Mesenchymal stem cell (in vitro differentiated cells and primary cell): ENCODE measurements at regions not wholly inside any gene's neighbourhood (a gene's known extent, or its start where the extent isn't known, plus 50 kb on each side); places are given as distances from the start of the nearest gene placed in this dataset.

Experiments used
- DNase-seq: peaks from one replicate; pipeline ENCODE4 v3.0.0-alpha.2; 2013
- H2AFZ ChIP-seq: one replicate; pipeline ENCODE4 v1.6.1; 2013; ENCODE audit warnings: low read depth, mild to moderate bottlenecking, control low read depth, inconsistent platforms, low read length, moderate library complexity
- H2AK5ac ChIP-seq: 2 replicates; pipeline ENCODE4 v1.6.1; 2013; ENCODE audit warnings: low read length, moderate library complexity, mild to moderate bottlenecking, inconsistent platforms; ENCODE audit not compliant: severe bottlenecking
- H2BK120ac ChIP-seq: one replicate; pipeline ENCODE4 v1.6.1; 2013; ENCODE audit warnings: low read depth, mild to moderate bottlenecking, inconsistent platforms, low read length, moderate library complexity
- H2BK12ac ChIP-seq, 2 experiments: one replicate each; pipeline ENCODE4 v1.6.1; 2013; ENCODE audit warnings: inconsistent platforms in 2 of 2, low read length in 2 of 2, mild to moderate bottlenecking in 2 of 2, moderate library complexity in 2 of 2, control low read depth in 1 of 2
- H2BK15ac ChIP-seq: one replicate; pipeline ENCODE4 v1.6.1; 2013; ENCODE audit warnings: mild to moderate bottlenecking, low read depth, inconsistent platforms; ENCODE audit not compliant: poor library complexity, severe bottlenecking
- H2BK5ac ChIP-seq: 2 replicates; pipeline ENCODE4 v1.6.1; 2013; ENCODE audit warnings: low read depth, mild to moderate bottlenecking, low read length, control low read depth, inconsistent platforms; ENCODE audit not compliant: poor library complexity, severe bottlenecking
- H3K14ac ChIP-seq, 2 experiments: one replicate each; pipeline ENCODE4 v1.6.1; 2013; ENCODE audit warnings: inconsistent platforms in 2 of 2, low read length in 2 of 2, control low read depth in 1 of 2, mild to moderate bottlenecking in 1 of 2, moderate library complexity in 1 of 2
- H3K18ac ChIP-seq, 2 experiments: one replicate each; pipeline ENCODE4 v1.6.1; 2013; ENCODE audit warnings: inconsistent platforms in 2 of 2, low read length in 2 of 2, control low read depth in 1 of 2, low read depth in 1 of 2, mild to moderate bottlenecking in 1 of 2
- H3K23ac ChIP-seq, 2 experiments: one replicate each; pipeline ENCODE4 v1.6.1; 2013; ENCODE audit warnings: inconsistent platforms in 2 of 2, low read length in 2 of 2, mild to moderate bottlenecking in 2 of 2, moderate library complexity in 2 of 2, control low read depth in 1 of 2
- H3K27ac ChIP-seq: 2 replicates; pipeline ENCODE4 v1.5.1; 2013; ENCODE audit warnings: mild to moderate bottlenecking, moderate library complexity, low read length, control low read depth, inconsistent platforms; ENCODE audit not compliant: poor library complexity, severe bottlenecking
- H3K27me3 ChIP-seq, 2 experiments: 2 replicates each; pipeline versions ENCODE4 v1.6.1 to v1.7.0; 2013; ENCODE audit warnings: low read length in 2 of 2, mild to moderate bottlenecking in 2 of 2, moderate library complexity in 2 of 2, control low read depth in 1 of 2, inconsistent platforms in 1 of 2; ENCODE audit not compliant: control insufficient read depth in 1 of 2, insufficient read depth in 1 of 2
- H3K36me3 ChIP-seq, 2 experiments: 2 replicates each; pipeline versions ENCODE4 v1.6.1 to v1.7.0; 2013; ENCODE audit warnings: low read length in 2 of 2, control low read depth in 1 of 2, inconsistent platforms in 1 of 2, low read depth in 1 of 2, mild to moderate bottlenecking in 1 of 2; ENCODE audit not compliant: insufficient read depth in 2 of 2, control insufficient read depth in 1 of 2
- H3K4ac ChIP-seq, 2 experiments: one replicate each; pipeline ENCODE4 v1.6.1; 2013; ENCODE audit warnings: inconsistent platforms in 2 of 2, low read length in 2 of 2, mild to moderate bottlenecking in 2 of 2, moderate library complexity in 2 of 2, control low read depth in 1 of 2, low read depth in 1 of 2
- H3K4me1 ChIP-seq: 2 replicates; pipeline ENCODE4 v1.6.1; 2013; ENCODE audit warnings: low read depth, low read length, control low read depth; ENCODE audit not compliant: control insufficient read depth, insufficient read depth
- H3K4me2 ChIP-seq: 2 replicates; pipeline ENCODE4 v1.6.1; 2013; ENCODE audit warnings: low read length, mild to moderate bottlenecking, inconsistent platforms; ENCODE audit not compliant: poor library complexity, severe bottlenecking
- H3K4me3 ChIP-seq, 2 experiments: 2 replicates each; pipeline versions ENCODE4 v1.5.1 to v1.7.0; 2013; ENCODE audit warnings: low read length in 2 of 2, mild to moderate bottlenecking in 2 of 2, control low read depth in 1 of 2, low read depth in 1 of 2; ENCODE audit not compliant: insufficient read depth in 1 of 2
- H3K79me1 ChIP-seq: replicated peaks from 2 replicates; pipeline ENCODE4 v1.6.1; 2013; ENCODE audit warnings: mild to moderate bottlenecking, control low read depth, low read length, inconsistent platforms; ENCODE audit not compliant: poor library complexity, severe bottlenecking
- H3K9ac ChIP-seq: 2 replicates; pipeline ENCODE4 v1.7.0; 2013; ENCODE audit warnings: mild to moderate bottlenecking, low read length, moderate library complexity
- H3K9me3 ChIP-seq: 2 replicates; pipeline ENCODE4 v1.7.0; 2013; ENCODE audit warnings: mild to moderate bottlenecking, low read length; ENCODE audit not compliant: control insufficient read depth
- H4K8ac ChIP-seq: one replicate; pipeline ENCODE4 v1.6.1; 2013; ENCODE audit warnings: inconsistent platforms, mild to moderate bottlenecking, low read length, moderate library complexity
- H4K91ac ChIP-seq: one replicate; pipeline ENCODE4 v1.6.1; 2013; ENCODE audit warnings: mild to moderate bottlenecking, low read length, inconsistent platforms
- WGBS: methylation state at CpG from one replicate; pipeline ENCODE4 v1.1.7; 2013; ENCODE audit warnings: mixed read lengths; 5-methylcytosine and 5-hydroxymethylcytosine counted together

DNA sequence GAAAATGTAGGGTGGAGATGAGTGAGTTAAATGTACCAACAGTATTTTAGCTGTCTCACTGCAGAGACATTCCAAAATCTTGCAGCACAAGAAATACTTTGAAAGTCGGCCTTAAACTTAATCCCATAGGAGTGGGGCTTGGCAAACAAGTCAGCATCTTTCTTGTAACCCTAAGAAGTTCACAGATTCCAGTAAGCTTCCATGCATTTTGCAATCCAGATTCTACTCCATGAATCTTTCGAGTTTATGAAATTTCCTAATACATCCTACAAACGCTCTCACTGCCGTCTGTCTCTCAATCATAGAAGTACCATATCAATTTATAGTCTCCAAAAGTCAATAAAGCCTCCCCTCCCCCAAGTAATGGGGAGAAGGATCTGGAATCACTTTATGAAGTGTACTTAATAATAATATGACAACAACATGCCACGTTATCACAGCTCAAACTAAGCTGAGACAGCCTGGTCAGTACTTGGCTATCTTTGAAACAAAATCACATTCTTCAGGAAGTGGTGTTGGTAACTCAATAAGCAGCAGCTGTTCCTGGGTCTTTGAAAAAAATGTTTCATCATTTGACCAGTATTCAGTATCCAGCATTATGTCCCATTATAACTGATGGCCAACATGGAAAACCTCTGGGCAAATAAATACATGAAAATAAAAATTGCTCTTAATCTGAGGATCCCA, 317.4 kb upstream of the RUNX1 start:
- no peaks in the 10 kb centered on the region for H3K9me3 ChIP-seq
- no peak overlapping the region for H4K91ac ChIP-seq
- peak overlapping the region in 1 of 2 experiments; percentile 10 for H3K4me3 ChIP-seq
- no peak overlapping the region for H3K4ac ChIP-seq
- no peak overlapping the region for H3K18ac ChIP-seq
- H2BK120ac ChIP-seq, result no peak overlapping the region
- H3K27me3 ChIP-seq, result no peaks in the 10 kb centered on the region
- no peak overlapping the region for H2BK15ac ChIP-seq
- no peak overlapping the region for H2AK5ac ChIP-seq
- no peak overlapping the region for H3K27ac ChIP-seq
- H2AFZ ChIP-seq, result no peak overlapping the region
- no peaks in the 10 kb centered on the region for H3K36me3 ChIP-seq
- H3K14ac ChIP-seq, result no peak overlapping the region
- H3K4me2 ChIP-seq, result no peak overlapping the region
- peak; percentile 35 for DNase-seq
- 71% methylated on average over 3 of the region's 5 CpGs for WGBS
- H3K9ac ChIP-seq, result peak overlapping the region; percentile 76
- H3K79me1 ChIP-seq, result no peaks in the 10 kb centered on the region
- no peak overlapping the region for H3K23ac ChIP-seq
- no peak overlapping the region for H2BK5ac ChIP-seq
- H2BK12ac ChIP-seq, result no peak overlapping the region
- H4K8ac ChIP-seq, result no peak overlapping the region
- no peaks in the 10 kb centered on the region for H3K4me1 ChIP-seq

DNA sequence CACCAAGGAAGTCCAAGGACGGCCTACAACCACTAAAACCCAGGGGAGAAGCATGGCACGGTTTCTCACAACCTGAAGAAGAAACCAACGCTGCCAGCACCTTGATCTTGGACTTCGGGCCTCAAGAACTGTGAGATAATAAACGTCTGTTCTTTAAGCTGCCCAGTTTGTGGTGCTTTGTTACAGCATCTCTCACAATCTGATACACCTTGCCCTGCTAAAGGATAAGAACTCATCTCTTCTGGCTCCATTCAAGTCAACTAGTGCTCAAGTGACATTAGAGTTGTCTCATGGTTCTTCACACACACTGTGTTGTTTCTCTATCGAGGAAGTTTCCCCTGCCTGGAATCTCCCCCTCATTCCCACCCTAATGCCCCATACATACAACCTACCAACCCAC, 314.4 kb upstream of the RUNX1 start:
- Histone ChIP-seq H2BK120ac (no peak overlapping the region), H3K27me3 (no peaks in the 10 kb centered on the region), H3K14ac (no peak overlapping the region), H3K18ac (no peak overlapping the region), H3K23ac (no peak overlapping the region), H3K9ac (no peak overlapping the region), H3K79me1 (no peaks in the 10 kb centered on the region), H3K9me3 (no peaks in the 10 kb centered on the region), H3K4me2 (no peak overlapping the region), H2AK5ac (no peak overlapping the region), H4K91ac (no peak overlapping the region), H4K8ac (no peak overlapping the region), H3K4me3 (no peak overlapping the region), H2BK5ac (no peak overlapping the region), H2BK12ac (peak overlapping the region in 1 of 2 experiments; percentile 25), H3K36me3 (no peaks in the 10 kb centered on the region), H2AFZ (no peak overlapping the region), H3K27ac (no peak overlapping the region), H2BK15ac (no peak overlapping the region), H3K4ac (no peak overlapping the region), H3K4me1 (no peaks in the 10 kb centered on the region)
- no peak for DNase-seq
- WGBS, result 95% methylated on average over 6 of the region's 6 CpGs

DNA sequence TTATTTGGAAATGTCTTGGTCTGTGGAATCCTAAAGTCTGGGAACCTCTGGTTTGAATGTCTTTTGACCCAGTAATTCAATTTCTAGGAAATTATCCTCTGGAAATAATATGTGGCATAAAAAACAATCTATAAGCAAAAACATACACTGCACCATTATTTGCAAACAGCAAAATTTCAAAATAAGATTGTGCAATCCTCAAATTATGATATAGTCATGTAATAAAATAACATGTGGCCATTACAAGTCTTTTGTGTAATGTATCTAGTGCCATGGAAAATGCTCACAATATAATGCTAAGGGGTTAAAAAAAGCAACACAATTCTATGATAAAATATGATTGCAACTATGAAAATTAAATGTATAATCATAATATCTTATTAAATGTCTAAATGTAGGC, 312.9 kb upstream of the RUNX1 start:
- Histone ChIP-seq H3K27ac (no peak overlapping the region), H4K8ac (no peak overlapping the region), H3K4me2 (no peak overlapping the region), H3K4me1 (no peaks in the 10 kb centered on the region), H3K23ac (no peak overlapping the region), H2BK5ac (no peak overlapping the region), H3K9ac (no peak overlapping the region), H3K9me3 (no peaks in the 10 kb centered on the region), H3K18ac (no peak overlapping the region), H3K14ac (no peak overlapping the region), H2BK120ac (no peak overlapping the region), H2BK15ac (no peak overlapping the region), H2AK5ac (no peak overlapping the region), H3K27me3 (no peaks in the 10 kb centered on the region), H3K79me1 (no peaks in the 10 kb centered on the region), H3K36me3 (no peaks in the 10 kb centered on the region), H3K4ac (no peak overlapping the region), H4K91ac (no peak overlapping the region), H3K4me3 (no peak overlapping the region), H2AFZ (no peak overlapping the region), H2BK12ac (no peak overlapping the region)
- no peak for DNase-seq

DNA sequence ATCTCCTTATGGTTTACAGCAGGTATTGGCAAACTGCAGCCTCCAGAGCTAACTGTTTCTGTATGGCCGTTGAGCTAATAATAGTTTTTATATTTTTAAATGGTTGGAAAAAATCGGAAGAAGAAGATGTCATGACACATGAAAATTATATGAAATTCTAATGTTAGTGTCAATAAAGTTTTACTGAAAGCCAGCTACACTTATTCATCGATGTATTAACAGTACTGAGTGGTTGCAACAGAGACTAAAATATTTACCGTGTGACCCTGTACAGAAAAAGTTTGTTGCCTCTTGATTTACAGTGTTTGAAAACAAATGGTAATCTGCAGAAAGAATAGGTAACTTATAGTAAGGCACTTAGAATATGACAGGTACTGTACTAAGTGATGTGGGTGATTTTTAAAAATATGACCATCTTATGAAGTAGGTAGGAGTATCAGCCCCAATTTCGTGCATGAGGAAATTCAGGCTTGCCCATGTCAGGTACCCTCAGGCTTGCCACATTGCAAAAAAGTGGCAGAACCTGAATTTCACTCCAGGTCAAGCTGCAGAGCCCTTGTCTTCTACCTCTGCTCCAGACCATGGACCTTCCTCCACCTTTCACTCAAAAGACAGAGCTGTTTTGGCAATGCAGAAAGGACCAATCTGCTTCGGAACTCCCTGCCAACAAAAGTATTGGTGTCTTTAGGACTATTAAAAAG, 311.9 kb upstream of the RUNX1 start:
- H4K91ac ChIP-seq, result no peak overlapping the region
- no peak overlapping the region for H2BK120ac ChIP-seq
- H3K36me3 ChIP-seq, result no peaks in the 10 kb centered on the region
- no peak overlapping the region for H3K4ac ChIP-seq
- no peak overlapping the region for H4K8ac ChIP-seq
- no peaks in the 10 kb centered on the region for H3K27me3 ChIP-seq
- no peak overlapping the region for H3K14ac ChIP-seq
- 87% methylated on average over 5 of the region's 6 CpGs for whole genome bisulfite sequencing
- peak overlapping the region in 1 of 2 experiments; percentile 23 for H2BK12ac ChIP-seq
- H3K4me1 ChIP-seq, result no peaks in the 10 kb centered on the region
- no peak overlapping the region for H2AK5ac ChIP-seq
- H3K9me3 ChIP-seq, result no peaks in the 10 kb centered on the region
- H3K4me3 ChIP-seq, result no peak overlapping the region
- H2BK5ac ChIP-seq, result no peak overlapping the region
- H3K18ac ChIP-seq, result no peak overlapping the region
- no peak overlapping the region for H3K27ac ChIP-seq
- H3K79me1 ChIP-seq, result no peaks in the 10 kb centered on the region
- H3K9ac ChIP-seq, result no peak overlapping the region
- DNase-seq, result no peak
- no peak overlapping the region for H2BK15ac ChIP-seq
- no peak overlapping the region for H2AFZ ChIP-seq
- no peak overlapping the region for H3K23ac ChIP-seq
- no peak overlapping the region for H3K4me2 ChIP-seq
